Spleen (tissue), 7 donors: ENCODE measurements at regions not wholly inside any gene's neighbourhood (a gene's known extent, or its start where the extent isn't known, plus 50 kb on each side); places are given as distances from the start of the nearest gene placed in this dataset.

Experiments used
- POLR2A ChIP-seq, 3 donors: fragments of 450-650 bp; IDR thresholded peaks; one replicate each; pipeline ENCODE4 v1.5.1; 2017; ENCODE audit warnings: antibody characterized with exemption in 3 of 3, mild to moderate bottlenecking in 1 of 3
- POLR2AphosphoS5 ChIP-seq, 3 donors: sonication (generic); formaldehyde crosslinking; IDR thresholded peaks; one replicate each; pipeline ENCODE4 v1.5.1; 2017; ENCODE audit warnings: antibody characterized with exemption in 3 of 3
- TF ChIP-seq, protein P1 (sequence below), 11 experiments: fragments of 200-600 bp in 7 of 11; fragments of 450-650 bp in 4 of 11; sonication (generic) in 4 of 11; IDR thresholded peaks in 8 of 11; conservative IDR thresholded peaks in 3 of 11; 1 replicate in 7 of 11; 2 replicates in 4 of 11; pipeline versions ENCODE4 v1.4.0 to v1.8.0; 2016 to 2021; ENCODE audit warnings: antibody characterized with exemption in 11 of 11, inconsistent platforms in 4 of 11, mild to moderate bottlenecking in 1 of 11
- donor health status: DM: no; HTN: no; CAD: no; lungs with moderate emphysema.
- donor health status: DM: no; HTN: no; CAD: no.
- donor health status: DM: no; HTN: no; CAD: no.

GRCh38 chr4:20408611-20409010 is 156.9 kb downstream of the SLIT2 start:
- no peak for TF ChIP-seq POLR2A (IDR thresholded peaks at IDR 0.05)
- TF ChIP-seq, protein P1, sequence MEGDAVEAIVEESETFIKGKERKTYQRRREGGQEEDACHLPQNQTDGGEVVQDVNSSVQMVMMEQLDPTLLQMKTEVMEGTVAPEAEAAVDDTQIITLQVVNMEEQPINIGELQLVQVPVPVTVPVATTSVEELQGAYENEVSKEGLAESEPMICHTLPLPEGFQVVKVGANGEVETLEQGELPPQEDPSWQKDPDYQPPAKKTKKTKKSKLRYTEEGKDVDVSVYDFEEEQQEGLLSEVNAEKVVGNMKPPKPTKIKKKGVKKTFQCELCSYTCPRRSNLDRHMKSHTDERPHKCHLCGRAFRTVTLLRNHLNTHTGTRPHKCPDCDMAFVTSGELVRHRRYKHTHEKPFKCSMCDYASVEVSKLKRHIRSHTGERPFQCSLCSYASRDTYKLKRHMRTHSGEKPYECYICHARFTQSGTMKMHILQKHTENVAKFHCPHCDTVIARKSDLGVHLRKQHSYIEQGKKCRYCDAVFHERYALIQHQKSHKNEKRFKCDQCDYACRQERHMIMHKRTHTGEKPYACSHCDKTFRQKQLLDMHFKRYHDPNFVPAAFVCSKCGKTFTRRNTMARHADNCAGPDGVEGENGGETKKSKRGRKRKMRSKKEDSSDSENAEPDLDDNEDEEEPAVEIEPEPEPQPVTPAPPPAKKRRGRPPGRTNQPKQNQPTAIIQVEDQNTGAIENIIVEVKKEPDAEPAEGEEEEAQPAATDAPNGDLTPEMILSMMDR (IDR thresholded peaks at IDR 0.05 in 8 of 11, conservative IDR thresholded peaks at IDR 0.05 in 3 of 11) = no peak
- no peak for TF ChIP-seq POLR2AphosphoS5 (IDR thresholded peaks at IDR 0.05)
